HEK293 (cell line): ENCODE measurements at regions not wholly inside any gene's neighbourhood (a gene's known extent, or its start where the extent isn't known, plus 50 kb on each side); places are given as distances from the start of the nearest gene placed in this dataset.
A peak's percentile ranks its signal among the peaks of the same experiment; 100 is the strongest.

Source experiments
- CTCF ChIA-PET: fragments of 350-600 bp; formaldehyde crosslinking; extraction: SDS; loops from one replicate; lab custom pipeline; 2021; ENCODE audit warnings: antibody characterized with exemption; lab: Yijun Ruan, JAX
- POLR2A ChIA-PET: fragments of 300-600 bp; formaldehyde crosslinking; extraction: SDS; loops from one replicate; lab custom pipeline; 2020; ENCODE audit warnings: antibody characterized with exemption, inconsistent platforms; lab: Yijun Ruan, JAX
- H3K27ac ChIP-seq: fragments of 200-500 bp; sonication (Bioruptor generic); 2 replicates; pipeline ENCODE4 v1.5.1; 2014; ENCODE audit warnings: low read depth, low read length, control low read depth, inconsistent platforms; ENCODE audit errors: extremely low read depth
- H3K36me3 ChIP-seq, 2 experiments: fragments of 200-500 bp in 1 of 2; sonication (Bioruptor generic) in 1 of 2; 1 replicate in 1 of 2; 2 replicates in 1 of 2; pipeline ENCODE4 v1.5.1; 2014 to 2017; ENCODE audit warnings: inconsistent platforms in 2 of 2, low read length in 2 of 2; ENCODE audit not compliant: control insufficient read depth in 2 of 2, insufficient read depth in 1 of 2
- H3K4me1 ChIP-seq: fragments of 200-500 bp; sonication (Bioruptor generic); 2 replicates; pipeline ENCODE4 v1.5.1; 2014; ENCODE audit warnings: mild to moderate bottlenecking, low read length, inconsistent platforms; ENCODE audit not compliant: control insufficient read depth, insufficient read depth
- H3K4me3 ChIP-seq: 2 replicates; pipeline ENCODE4 v1.5.1; 2011; ENCODE audit warnings: low read depth, mild to moderate bottlenecking, control low read depth, low read length, moderate library complexity
- H3K9me3 ChIP-seq: fragments of 200-500 bp; sonication (Bioruptor generic); 2 replicates; pipeline ENCODE4 v1.5.1; 2014; ENCODE audit warnings: low read depth, low read length, inconsistent platforms; ENCODE audit not compliant: control insufficient read depth, insufficient read depth
- BCL11B ChIP-seq: fragments of 450-650 bp; formaldehyde crosslinking; IDR thresholded peaks from 2 replicates; pipeline ENCODE4 v1.5.1; 2016; ENCODE audit warnings: low read depth, missing biosample characterization, missing genetic modification characterization
- IKZF3 ChIP-seq: fragments of 450-650 bp; IDR thresholded peaks from 2 replicates; pipeline ENCODE4 v1.5.0; 2018; ENCODE audit warnings: missing biosample characterization, mild to moderate bottlenecking, missing genetic modification characterization, moderate library complexity
- KLF1 ChIP-seq: fragments of 450-650 bp; formaldehyde crosslinking; IDR thresholded peaks from 2 replicates; pipeline ENCODE4 v1.5.1; 2016; ENCODE audit warnings: missing biosample characterization, missing genetic modification characterization
- KLF8 ChIP-seq: fragments of 450-650 bp; formaldehyde crosslinking; IDR thresholded peaks from 2 replicates; pipeline ENCODE4 v1.5.1; 2016; ENCODE audit warnings: missing biosample characterization, missing genetic modification characterization
- PRDM6 ChIP-seq: fragments of 450-650 bp; formaldehyde crosslinking; IDR thresholded peaks from 2 replicates; pipeline ENCODE4 v1.5.1; 2017; ENCODE audit warnings: missing biosample characterization, missing genetic modification characterization
- SCRT2 ChIP-seq: fragments of 450-650 bp; formaldehyde crosslinking; IDR thresholded peaks from 2 replicates; pipeline ENCODE4 v1.5.1; 2016; ENCODE audit warnings: missing biosample characterization, missing genetic modification characterization
- SETDB1 ChIP-seq: IDR thresholded peaks from one replicate; pipeline ENCODE4 v1.6.1; 2017; ENCODE audit warnings: mild to moderate bottlenecking, low read length, moderate library complexity, mixed read lengths; ENCODE audit not compliant: insufficient read length
- ZBTB21 ChIP-seq: fragments of 450-650 bp; formaldehyde crosslinking; IDR thresholded peaks from 2 replicates; pipeline ENCODE4 v1.5.1; 2017; ENCODE audit warnings: missing biosample characterization, missing genetic modification characterization
- ZBTB48 ChIP-seq: fragments of 450-650 bp; formaldehyde crosslinking; IDR thresholded peaks from 2 replicates; pipeline ENCODE4 v1.5.1; 2016; ENCODE audit warnings: missing biosample characterization, missing genetic modification characterization
- ZIC2 ChIP-seq: fragments of 450-650 bp; formaldehyde crosslinking; IDR thresholded peaks from 2 replicates; pipeline ENCODE4 v1.5.1; 2016; ENCODE audit warnings: missing biosample characterization, missing genetic modification characterization
- ZNF10 ChIP-seq: fragments of 450-650 bp; formaldehyde crosslinking; IDR thresholded peaks from 2 replicates; pipeline ENCODE4 v1.5.1; 2017; ENCODE audit warnings: missing biosample characterization, missing genetic modification characterization
- ZNF175 ChIP-seq: fragments of 450-650 bp; formaldehyde crosslinking; IDR thresholded peaks from 2 replicates; pipeline ENCODE4 v1.5.1; 2016; ENCODE audit warnings: missing biosample characterization, missing genetic modification characterization
- ZNF211 ChIP-seq: fragments of 450-650 bp; formaldehyde crosslinking; IDR thresholded peaks from 2 replicates; pipeline ENCODE4 v1.5.1; 2016; ENCODE audit warnings: low read depth, missing biosample characterization, missing genetic modification characterization
- ZNF248 ChIP-seq: fragments of 450-650 bp; formaldehyde crosslinking; IDR thresholded peaks from 2 replicates; pipeline ENCODE4 v1.5.1; 2017; ENCODE audit warnings: missing biosample characterization, missing genetic modification characterization
- ZNF280C ChIP-seq: fragments of 450-650 bp; formaldehyde crosslinking; IDR thresholded peaks from 2 replicates; pipeline ENCODE4 v1.5.1; 2016; ENCODE audit warnings: missing biosample characterization, missing genetic modification characterization
- ZNF423 ChIP-seq: fragments of 450-650 bp; formaldehyde crosslinking; IDR thresholded peaks from 2 replicates; pipeline ENCODE4 v1.5.1; 2016; ENCODE audit warnings: missing biosample characterization, missing genetic modification characterization
- ZNF488 ChIP-seq: fragments of 450-650 bp; formaldehyde crosslinking; IDR thresholded peaks from 2 replicates; pipeline ENCODE4 v1.5.1; 2016; ENCODE audit warnings: missing biosample characterization, missing genetic modification characterization
- ZNF600 ChIP-seq: fragments of 450-650 bp; formaldehyde crosslinking; IDR thresholded peaks from 2 replicates; pipeline ENCODE4 v1.5.1; 2016; ENCODE audit warnings: missing biosample characterization, missing genetic modification characterization
- ZNF658 ChIP-seq: fragments of 450-650 bp; formaldehyde crosslinking; IDR thresholded peaks from 2 replicates; pipeline ENCODE4; 2016; ENCODE audit warnings: missing biosample characterization, missing genetic modification characterization
- ZNF692 ChIP-seq: fragments of 450-650 bp; formaldehyde crosslinking; IDR thresholded peaks from 2 replicates; pipeline ENCODE4 v1.5.1; 2016; ENCODE audit warnings: missing biosample characterization, missing genetic modification characterization
- ZNF830 ChIP-seq: fragments of 450-650 bp; IDR thresholded peaks from 2 replicates; pipeline ENCODE4 v1.5.0; 2018; ENCODE audit warnings: missing biosample characterization, missing genetic modification characterization, low read depth, mild to moderate bottlenecking, moderate library complexity
- ZSCAN16 ChIP-seq: fragments of 450-650 bp; formaldehyde crosslinking; IDR thresholded peaks from 2 replicates; pipeline ENCODE4 v1.5.1; 2016; ENCODE audit warnings: missing biosample characterization, missing genetic modification characterization
- ZXDB ChIP-seq: fragments of 450-650 bp; formaldehyde crosslinking; IDR thresholded peaks from 2 replicates; pipeline ENCODE4 v1.5.1; 2016; ENCODE audit warnings: missing biosample characterization, missing genetic modification characterization
- TF ChIP-seq, protein P1 (sequence below): fragments of 450-650 bp; formaldehyde crosslinking; IDR thresholded peaks from 2 replicates; pipeline ENCODE4 v1.5.1; 2016; ENCODE audit warnings: missing biosample characterization, missing genetic modification characterization
- TF ChIP-seq, protein P2 (sequence below): sonication (generic); formaldehyde crosslinking; IDR thresholded peaks from 2 replicates; pipeline ENCODE4 v1.8.1; 2022; ENCODE audit warnings: mild to moderate bottlenecking, moderate library complexity, missing genetic modification reagents
- TF ChIP-seq, protein P3 (sequence below): fragments of 450-650 bp; formaldehyde crosslinking; IDR thresholded peaks from 2 replicates; pipeline ENCODE4 v1.5.1; 2016; ENCODE audit warnings: missing biosample characterization, missing genetic modification characterization

DNA sequence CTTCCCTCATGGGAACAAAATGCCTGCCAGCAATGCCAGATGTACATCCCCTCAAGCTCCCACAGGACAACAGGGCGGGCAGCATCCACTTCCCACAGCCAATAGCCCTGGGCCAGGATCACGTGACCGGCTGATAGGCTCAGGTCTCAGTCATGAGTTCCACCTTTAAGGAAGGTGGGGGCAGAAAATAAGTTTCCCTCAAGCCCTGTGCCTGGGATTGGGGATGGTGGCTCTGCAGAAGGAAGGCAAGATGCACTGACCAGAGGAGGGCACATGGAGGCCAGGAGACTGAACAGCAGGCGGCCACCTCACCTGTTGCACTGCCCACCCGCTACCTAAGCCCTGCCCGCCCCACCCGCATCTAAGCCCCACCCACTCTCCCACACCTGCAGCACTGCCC is 149.1 kb downstream of the BMP7 start:
- H3K36me3 ChIP-seq, result no peaks in the 10 kb centered on the region
- CTCF ChIA-PET, result no interaction called here
- no peak overlapping the region for H3K27ac ChIP-seq
- POLR2A ChIA-PET, result no interaction called here
- TF ChIP-seq PRDM6 (tag by site-specific recombination) (no peak), ZNF10 (tag by site-specific recombination) (no peak), KLF8 (peak; percentile 65; the same call in 1 of the 2 replicates), ZNF830 (tag by site-specific recombination) (no peak), IKZF3 (no peak), ZNF600 (no peak), SETDB1 (no peak), ZNF280C (tag by site-specific recombination) (no peak), ZNF211 (no peak), KLF1 (tag by site-specific recombination) (peak; percentile 50; the same call in 1 of the 2 replicates), SCRT2 (tag by site-specific recombination) (peak; percentile 64; the same call in 1 of the 2 replicates), ZIC2 (tag by site-specific recombination) (no peak), ZBTB48 (no peak), ZNF175 (tag by site-specific recombination) (no peak), ZSCAN16 (tag by site-specific recombination) (no peak), ZNF423 (tag by site-specific recombination) (no peak), ZNF248 (tag by site-specific recombination) (no peak)
- TF ChIP-seq, protein P1, sequence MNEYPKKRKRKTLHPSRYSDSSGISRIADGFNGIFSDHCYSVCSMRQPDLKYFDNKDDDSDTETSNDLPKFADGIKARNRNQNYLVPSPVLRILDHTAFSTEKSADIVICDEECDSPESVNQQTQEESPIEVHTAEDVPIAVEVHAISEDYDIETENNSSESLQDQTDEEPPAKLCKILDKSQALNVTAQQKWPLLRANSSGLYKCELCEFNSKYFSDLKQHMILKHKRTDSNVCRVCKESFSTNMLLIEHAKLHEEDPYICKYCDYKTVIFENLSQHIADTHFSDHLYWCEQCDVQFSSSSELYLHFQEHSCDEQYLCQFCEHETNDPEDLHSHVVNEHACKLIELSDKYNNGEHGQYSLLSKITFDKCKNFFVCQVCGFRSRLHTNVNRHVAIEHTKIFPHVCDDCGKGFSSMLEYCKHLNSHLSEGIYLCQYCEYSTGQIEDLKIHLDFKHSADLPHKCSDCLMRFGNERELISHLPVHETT (tag by site-specific recombination), result no peak
- TF ChIP-seq, protein P2, sequence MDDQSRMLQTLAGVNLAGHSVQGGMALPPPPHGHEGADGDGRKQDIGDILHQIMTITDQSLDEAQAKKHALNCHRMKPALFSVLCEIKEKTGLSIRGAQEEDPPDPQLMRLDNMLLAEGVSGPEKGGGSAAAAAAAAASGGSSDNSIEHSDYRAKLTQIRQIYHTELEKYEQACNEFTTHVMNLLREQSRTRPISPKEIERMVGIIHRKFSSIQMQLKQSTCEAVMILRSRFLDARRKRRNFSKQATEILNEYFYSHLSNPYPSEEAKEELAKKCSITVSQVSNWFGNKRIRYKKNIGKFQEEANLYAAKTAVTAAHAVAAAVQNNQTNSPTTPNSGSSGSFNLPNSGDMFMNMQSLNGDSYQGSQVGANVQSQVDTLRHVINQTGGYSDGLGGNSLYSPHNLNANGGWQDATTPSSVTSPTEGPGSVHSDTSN (CRISPR knock-in tag), result no peak
- H3K4me1 ChIP-seq, result no peaks in the 10 kb centered on the region
- no peak overlapping the region for H3K4me3 ChIP-seq
- H3K9me3 ChIP-seq, result no peaks in the 10 kb centered on the region

DNA sequence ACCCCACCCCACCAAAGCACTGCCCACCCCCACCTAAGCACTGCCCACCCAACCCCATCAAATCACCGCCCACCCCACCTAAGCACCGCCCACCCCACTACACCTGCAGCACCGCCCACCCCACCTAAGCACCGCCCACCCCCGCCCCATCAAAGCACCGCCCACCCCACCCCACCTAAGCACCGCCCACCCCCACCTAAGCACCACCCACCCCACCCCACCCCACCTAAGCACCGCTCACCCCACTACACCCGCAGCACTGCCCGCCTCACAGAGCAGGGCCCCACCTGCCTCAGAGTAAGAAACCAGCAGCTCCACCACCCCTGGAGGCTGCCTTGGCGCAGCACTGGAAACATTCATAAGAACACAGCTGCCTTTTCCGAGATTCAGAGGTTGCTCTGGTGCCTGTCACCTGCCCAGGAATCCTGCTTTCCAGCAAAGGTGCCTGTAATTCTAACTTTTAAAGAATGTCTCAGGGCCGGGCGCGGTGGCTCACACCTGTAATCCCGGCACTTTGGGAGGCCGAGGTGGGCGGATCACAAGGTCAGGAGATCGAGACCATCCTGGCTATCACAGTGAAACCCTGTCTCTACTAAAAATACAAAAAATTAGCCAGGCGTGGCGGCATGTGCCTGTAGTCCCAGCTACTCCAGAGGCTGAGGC is 148.2 kb downstream of the BMP7 start:
- no peaks in the 10 kb centered on the region for H3K9me3 ChIP-seq
- peaks cover 4% of the 10 kb centered on the region for H3K4me1 ChIP-seq
- CTCF ChIA-PET, result no interaction called here
- TF ChIP-seq ZBTB21 (tag by site-specific recombination) (no peak), ZNF488 (no peak), KLF8 (peak; percentile 48; the same call in 1 of the 2 replicates), KLF1 (tag by site-specific recombination) (peak; percentile 42; the same call in 1 of the 2 replicates), BCL11B (tag by site-specific recombination) (no peak), ZXDB (tag by site-specific recombination) (no peak), ZNF692 (no peak), ZNF658 (tag by site-specific recombination) (no peak)
- TF ChIP-seq, protein P3, sequence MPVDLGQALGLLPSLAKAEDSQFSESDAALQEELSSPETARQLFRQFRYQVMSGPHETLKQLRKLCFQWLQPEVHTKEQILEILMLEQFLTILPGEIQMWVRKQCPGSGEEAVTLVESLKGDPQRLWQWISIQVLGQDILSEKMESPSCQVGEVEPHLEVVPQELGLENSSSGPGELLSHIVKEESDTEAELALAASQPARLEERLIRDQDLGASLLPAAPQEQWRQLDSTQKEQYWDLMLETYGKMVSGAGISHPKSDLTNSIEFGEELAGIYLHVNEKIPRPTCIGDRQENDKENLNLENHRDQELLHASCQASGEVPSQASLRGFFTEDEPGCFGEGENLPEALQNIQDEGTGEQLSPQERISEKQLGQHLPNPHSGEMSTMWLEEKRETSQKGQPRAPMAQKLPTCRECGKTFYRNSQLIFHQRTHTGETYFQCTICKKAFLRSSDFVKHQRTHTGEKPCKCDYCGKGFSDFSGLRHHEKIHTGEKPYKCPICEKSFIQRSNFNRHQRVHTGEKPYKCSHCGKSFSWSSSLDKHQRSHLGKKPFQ (tag by site-specific recombination), result no peak
- TF ChIP-seq, all 188 proteins: peak for 2
- no peaks in the 10 kb centered on the region for H3K36me3 ChIP-seq
- no peak overlapping the region for H3K27ac ChIP-seq
- H3K4me3 ChIP-seq, result no peak overlapping the region
- POLR2A ChIA-PET, result no interaction called here
